Activated CD4-positive, alpha-beta T cell treated with anti-CD3 and anti-CD28 coated beads for 36 hours (primary cell): ENCODE measurements at regions not wholly inside any gene's neighbourhood (a gene's known extent, or its start where the extent isn't known, plus 50 kb on each side); places are given as distances from the start of the nearest gene placed in this dataset.

ENCODE experiments used
- ATAC-seq: fragments of 200-7000 bp; cut with Tn5 transposase; one replicate; pipeline ENCODE4 v1.10.0; 2021; ENCODE audit warnings: mild to moderate bottlenecking, moderate library complexity
- CTCF ChIA-PET: fragments of 350-600 bp; sonication (Branson Sonifier 250); formaldehyde crosslinking; loops from one replicate; lab custom pipeline; 2021; ENCODE audit warnings: antibody characterized with exemption; lab: Charles Lee
- POLR2A ChIA-PET: fragments of 350-600 bp; sonication (Branson Sonifier 250); formaldehyde crosslinking; loops from one replicate; lab custom pipeline; 2021; ENCODE audit warnings: antibody characterized with exemption, inconsistent platforms; lab: Charles Lee
- DNase-seq: peaks from one replicate; pipeline ENCODE4 v3.0.0-alpha.2; 2020
- H3K27ac Mint-ChIP-seq: one replicate; pipeline ENCODE4 v1.8.0; 2021; ENCODE audit warnings: mixed read lengths
- H3K27me3 Mint-ChIP-seq: one replicate; pipeline ENCODE4 v1.8.0; 2021; ENCODE audit warnings: mixed read lengths
- H3K36me3 Mint-ChIP-seq: one replicate; pipeline ENCODE4 v1.8.0; 2021; ENCODE audit warnings: low read depth, mixed read lengths
- H3K4me1 Mint-ChIP-seq: one replicate; pipeline ENCODE4 v1.8.0; 2021; ENCODE audit warnings: mixed read lengths
- H3K4me3 Mint-ChIP-seq: one replicate; pipeline ENCODE4 v1.8.0; 2021; ENCODE audit warnings: mild to moderate bottlenecking, moderate library complexity, mixed read lengths
- H3K9me3 Mint-ChIP-seq: one replicate; pipeline ENCODE4 v1.8.0; 2021; ENCODE audit warnings: low read depth, mixed read lengths
- intact Hi-C, 2 experiments: fragments of 100-400 bp; cut with DNase I in 1 of 2; cut with micrococcal nuclease in 1 of 2; formaldehyde crosslinking; loops; one replicate each; pipeline versions ENCODE4 v1.14.2 to v1.15.1; 2022 to 2024; cut with DNase I, micrococcal nuclease

- ATAC-seq (no peak), DNase-seq (no peak)
- no peaks in the 10 kb centered on the region for H3K4me1 Mint-ChIP-seq
- no peaks in the 10 kb centered on the region for H3K9me3 Mint-ChIP-seq
- ChIA-PET POLR2A (no interaction called here), CTCF (no interaction called here)
- H3K27me3 Mint-ChIP-seq = no peaks in the 10 kb centered on the region
- no peak overlapping the region for H3K27ac Mint-ChIP-seq
- no peak overlapping the region for H3K4me3 Mint-ChIP-seq
- H3K36me3 Mint-ChIP-seq = no peaks in the 10 kb centered on the region
- intact Hi-C loops = no loop called here
Measured at GRCh38 chr9:13360188-13360587, 80.7 kb upstream of the MPDZ start.

- POLR2A ChIA-PET = no interaction called here
- H3K27me3 Mint-ChIP-seq = no peaks in the 10 kb centered on the region
- no peaks in the 10 kb centered on the region for H3K4me1 Mint-ChIP-seq
- CTCF ChIA-PET = interaction anchor here (0.9 kb wide), 1 partner anchor 9 kb away, joined by 3 read pairs; no protein-coding TSS in a partner anchor
- intact Hi-C loops = no loop called here
- no peak overlapping the region for H3K27ac Mint-ChIP-seq
- H3K9me3 Mint-ChIP-seq = no peaks in the 10 kb centered on the region
- no peak for DNase-seq
- no peak overlapping the region for H3K4me3 Mint-ChIP-seq
- no peaks in the 10 kb centered on the region for H3K36me3 Mint-ChIP-seq
- no peak for ATAC-seq
Measured at GRCh38 chr9:13358128-13358527, 78.6 kb upstream of the MPDZ start.

- ChIA-PET POLR2A (no interaction called here), CTCF (no interaction called here)
- DNase-seq (no peak), ATAC-seq (no peak)
- no peaks in the 10 kb centered on the region for H3K27me3 Mint-ChIP-seq
- H3K4me1 Mint-ChIP-seq = no peaks in the 10 kb centered on the region
- H3K4me3 Mint-ChIP-seq = no peak overlapping the region
- H3K27ac Mint-ChIP-seq = no peak overlapping the region
- no peaks in the 10 kb centered on the region for H3K9me3 Mint-ChIP-seq
- no peaks in the 10 kb centered on the region for H3K36me3 Mint-ChIP-seq
- intact Hi-C loops = loop anchor here in 1 of 2 experiments (5.0 kb wide), 1 partner anchor 1078 kb away; no protein-coding TSS in a partner anchor
Measured at GRCh38 chr9:13354733-13355132, 75.2 kb upstream of the MPDZ start.

- ATAC-seq = no peak
- no peak for DNase-seq
- Mint-ChIP-seq H3K27ac (no peak overlapping the region), H3K4me3 (no peak overlapping the region), H3K36me3 (no peaks in the 10 kb centered on the region), H3K4me1 (no peaks in the 10 kb centered on the region), H3K27me3 (no peaks in the 10 kb centered on the region), H3K9me3 (no peaks in the 10 kb centered on the region)
- CTCF ChIA-PET = no interaction called here
- POLR2A ChIA-PET = no interaction called here
- intact Hi-C loops = loop anchor here in 1 of 2 experiments (5.0 kb wide), 1 partner anchor 1080 kb away; no protein-coding TSS in a partner anchor
Measured at GRCh38 chr9:13352451-13352979, 73.0 kb upstream of the MPDZ start.

- POLR2A ChIA-PET = no interaction called here
Measured at GRCh38 chr9:13351778-13352386, 72.4 kb upstream of the MPDZ start.

GRCh38 chr9:13332571-13332970, 53.1 kb upstream of the MPDZ start:
- POLR2A ChIA-PET = no interaction called here
- H3K27ac Mint-ChIP-seq = no peak overlapping the region
- no peaks in the 10 kb centered on the region for H3K4me1 Mint-ChIP-seq
- DNase-seq (no peak), ATAC-seq (no peak)
- no peak overlapping the region for H3K4me3 Mint-ChIP-seq
- H3K9me3 Mint-ChIP-seq = peaks cover 2% of the 10 kb centered on the region
- no peaks in the 10 kb centered on the region for H3K36me3 Mint-ChIP-seq
- intact Hi-C loops = no loop called here
- no peaks in the 10 kb centered on the region for H3K27me3 Mint-ChIP-seq
- CTCF ChIA-PET = interaction anchor here (0.7 kb wide), 2 partner anchors 101 to 960 kb away, joined by 3 to 4 read pairs; no protein-coding TSS in a partner anchor

More at GRCh38 chr9:13351778-13352386, 72.4 kb upstream of the MPDZ start:
- no peaks in the 10 kb centered on the region for H3K27me3 Mint-ChIP-seq
- H3K4me3 Mint-ChIP-seq = no peak overlapping the region
- no peaks in the 10 kb centered on the region for H3K36me3 Mint-ChIP-seq
- intact Hi-C loops = loop anchor here in 1 of 2 experiments (2.0 to 5.0 kb wide), 2 partner anchors 1001 to 1080 kb away; no protein-coding TSS in a partner anchor
- no peaks in the 10 kb centered on the region for H3K9me3 Mint-ChIP-seq
- ATAC-seq (no peak), DNase-seq (no peak)
- H3K27ac Mint-ChIP-seq = no peak overlapping the region
- no peaks in the 10 kb centered on the region for H3K4me1 Mint-ChIP-seq
- CTCF ChIA-PET = no interaction called here

DNA sequence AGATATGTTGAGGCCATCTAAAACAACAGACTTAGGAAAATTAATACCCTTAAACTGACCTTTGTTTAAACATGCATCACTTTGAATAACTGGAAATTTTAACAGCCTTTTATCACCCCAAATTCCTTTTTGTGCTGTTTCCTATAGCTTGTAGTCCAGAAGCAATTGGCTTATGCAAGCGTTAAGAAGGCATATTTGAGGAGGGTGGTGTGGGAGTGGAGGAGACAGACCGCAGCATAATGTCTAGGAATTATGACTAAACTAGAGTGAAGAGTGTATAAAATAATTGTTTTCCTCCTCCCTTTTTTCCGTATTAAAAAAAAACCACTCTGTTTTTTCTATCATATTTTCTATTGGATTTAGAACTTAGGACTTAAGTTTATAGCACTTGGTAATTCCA, 51.8 kb upstream of the MPDZ start:
- no peaks in the 10 kb centered on the region for H3K27me3 Mint-ChIP-seq
- no peak for ATAC-seq

DNA sequence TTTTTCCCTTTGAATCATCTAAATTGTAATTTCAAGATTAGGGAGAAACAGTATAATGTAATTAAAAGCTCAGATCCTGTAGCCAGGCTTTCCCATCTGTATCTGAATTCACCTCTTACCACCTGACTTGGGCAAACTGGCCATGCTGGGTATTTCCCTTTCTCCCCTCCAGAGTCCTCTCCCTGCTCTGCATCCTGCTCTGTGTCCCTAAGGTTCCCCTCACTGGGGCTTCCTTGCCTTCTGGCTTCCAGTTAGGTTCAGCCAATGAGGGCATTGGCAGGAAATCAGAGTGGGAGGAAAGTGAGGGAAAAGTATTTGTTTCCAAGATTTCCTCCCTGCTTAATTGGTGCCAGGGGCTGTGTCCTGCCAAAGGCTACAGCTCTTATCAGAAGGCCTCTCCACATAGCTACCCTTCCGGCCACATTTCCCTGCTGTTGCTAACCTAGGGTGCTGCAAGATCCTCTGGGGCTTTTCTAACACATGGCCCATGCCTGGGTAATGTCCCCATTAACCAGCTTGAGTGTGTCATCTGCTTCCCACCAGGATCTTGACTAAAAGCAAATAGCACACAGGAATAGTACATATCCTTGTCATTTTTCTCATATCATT, 51.0 kb upstream of the MPDZ start:
- no peak overlapping the region for H3K27ac Mint-ChIP-seq
- intact Hi-C loops = no loop called here
- H3K9me3 Mint-ChIP-seq = no peaks in the 10 kb centered on the region
- H3K4me3 Mint-ChIP-seq = no peak overlapping the region
- H3K27me3 Mint-ChIP-seq = no peaks in the 10 kb centered on the region
- no peak for ATAC-seq
- no peak for DNase-seq
- no peaks in the 10 kb centered on the region for H3K36me3 Mint-ChIP-seq
- ChIA-PET POLR2A (no interaction called here), CTCF (no interaction called here)
- H3K4me1 Mint-ChIP-seq = no peaks in the 10 kb centered on the region

More for the DNA sequence above, 51.8 kb upstream of the MPDZ start:
- H3K4me3 Mint-ChIP-seq = no peak overlapping the region
- H3K9me3 Mint-ChIP-seq = no peaks in the 10 kb centered on the region
- intact Hi-C loops = no loop called here
- POLR2A ChIA-PET = no interaction called here
- H3K27ac Mint-ChIP-seq = no peak overlapping the region
- H3K4me1 Mint-ChIP-seq = no peaks in the 10 kb centered on the region
- no peaks in the 10 kb centered on the region for H3K36me3 Mint-ChIP-seq
- CTCF ChIA-PET = no interaction called here
- DNase-seq = no peak
